GM04504 (cell line): ENCODE measurements at regions not wholly inside any gene's neighbourhood (a gene's known extent, or its start where the extent isn't known, plus 50 kb on each side); places are given as distances from the start of the nearest gene placed in this dataset.
"Not testable (repeated sequence)": the region's sequence is repeated elsewhere in the genome, so short reads cannot be mapped to it uniquely, and the experiment has no call there.

Experiments used
- DNase-seq: peaks from one replicate; pipeline ENCODE4 v3.0.0-alpha.2; 2012; ENCODE audit warnings: low read depth

DNA sequence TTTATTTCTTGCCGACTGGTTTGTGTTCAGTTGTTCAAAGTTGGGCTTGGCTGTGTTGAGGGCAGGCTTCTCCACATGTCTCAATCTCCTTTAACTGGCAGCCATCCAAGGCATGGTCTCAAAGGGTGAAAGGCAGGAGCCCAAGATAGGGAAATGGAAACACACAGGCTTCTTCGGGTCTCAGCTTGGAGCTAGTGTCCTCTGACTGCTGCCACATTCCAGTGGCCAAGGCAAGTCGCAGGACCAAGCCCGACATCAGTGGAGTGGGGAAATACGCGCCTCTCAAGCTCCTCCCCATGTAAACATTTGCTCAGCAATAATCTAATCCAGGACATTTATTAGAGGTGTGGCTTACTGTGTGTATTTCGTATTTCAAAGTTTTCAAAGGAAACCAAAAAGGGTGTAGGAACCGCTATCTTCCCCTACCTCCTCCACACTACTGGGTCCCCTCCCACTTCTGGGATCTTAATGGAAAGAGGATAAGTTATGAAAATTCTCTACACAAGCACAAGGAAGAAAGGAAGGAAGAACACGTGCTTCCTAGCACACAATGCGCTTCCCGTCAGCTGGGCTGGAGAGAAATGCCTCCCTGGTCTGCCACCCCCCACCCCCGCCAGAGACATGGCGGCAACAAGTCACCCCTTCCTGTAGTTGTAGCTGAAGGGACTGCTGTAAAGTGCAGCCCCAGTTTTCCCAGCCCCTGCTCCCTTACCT, 181.7 kb downstream of the FAM43A start:
- DNase-seq, result no peak

DNA sequence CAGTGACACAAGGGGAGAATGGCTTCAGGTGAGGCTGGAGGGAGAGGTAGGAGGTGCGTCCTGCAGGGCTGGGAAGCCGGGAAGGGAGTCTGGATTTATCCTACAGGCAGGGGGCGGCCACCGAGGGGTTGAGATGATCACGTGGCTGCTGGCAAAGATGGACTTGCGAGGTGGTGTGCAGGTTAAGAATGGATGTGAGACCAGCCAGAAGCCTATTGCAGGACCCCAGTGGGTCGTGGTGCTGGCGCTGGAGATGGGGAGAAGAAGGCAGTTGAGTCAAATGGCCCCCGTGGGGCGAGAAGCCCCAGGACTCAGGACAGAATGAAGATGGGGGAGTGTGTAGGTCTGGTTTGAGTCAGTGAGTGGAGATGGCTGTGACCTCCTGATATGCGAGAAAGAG, 183.1 kb downstream of the FAM43A start:
- no peak for DNase-seq

DNA sequence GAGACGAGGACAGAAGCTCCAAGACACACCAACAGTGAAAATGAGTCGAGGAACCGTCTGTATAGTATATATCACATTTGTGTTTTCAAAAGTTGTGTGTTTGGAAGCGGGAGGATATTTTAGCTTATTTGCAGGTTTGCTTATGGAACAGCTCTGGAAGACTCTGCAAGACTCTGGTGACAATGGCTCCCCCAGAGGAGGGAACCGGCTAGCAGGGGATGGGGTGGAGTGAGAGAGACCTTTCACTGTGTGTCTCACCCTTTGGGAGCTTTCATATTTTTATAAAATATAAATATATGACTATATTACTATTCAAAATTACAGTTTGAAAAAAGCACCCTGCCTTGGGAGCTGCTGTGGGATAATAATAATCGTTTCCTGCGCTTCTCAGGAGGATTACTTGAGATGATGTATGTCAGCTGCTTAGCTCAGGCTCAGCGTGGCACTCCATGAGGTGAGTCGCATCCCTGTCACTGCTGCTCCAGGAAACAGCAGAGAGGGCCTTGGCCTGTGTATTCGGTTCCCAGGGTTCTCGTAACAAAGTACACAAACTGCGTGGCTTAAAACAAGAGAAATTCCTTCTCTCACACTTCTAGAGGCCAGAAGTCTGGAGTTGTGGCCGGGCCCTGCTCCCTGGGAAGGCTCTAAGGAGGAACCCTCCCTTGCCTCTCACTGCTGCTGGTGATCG, 183.9 kb downstream of the FAM43A start:
- peak; percentile 65 for DNase-seq

DNA sequence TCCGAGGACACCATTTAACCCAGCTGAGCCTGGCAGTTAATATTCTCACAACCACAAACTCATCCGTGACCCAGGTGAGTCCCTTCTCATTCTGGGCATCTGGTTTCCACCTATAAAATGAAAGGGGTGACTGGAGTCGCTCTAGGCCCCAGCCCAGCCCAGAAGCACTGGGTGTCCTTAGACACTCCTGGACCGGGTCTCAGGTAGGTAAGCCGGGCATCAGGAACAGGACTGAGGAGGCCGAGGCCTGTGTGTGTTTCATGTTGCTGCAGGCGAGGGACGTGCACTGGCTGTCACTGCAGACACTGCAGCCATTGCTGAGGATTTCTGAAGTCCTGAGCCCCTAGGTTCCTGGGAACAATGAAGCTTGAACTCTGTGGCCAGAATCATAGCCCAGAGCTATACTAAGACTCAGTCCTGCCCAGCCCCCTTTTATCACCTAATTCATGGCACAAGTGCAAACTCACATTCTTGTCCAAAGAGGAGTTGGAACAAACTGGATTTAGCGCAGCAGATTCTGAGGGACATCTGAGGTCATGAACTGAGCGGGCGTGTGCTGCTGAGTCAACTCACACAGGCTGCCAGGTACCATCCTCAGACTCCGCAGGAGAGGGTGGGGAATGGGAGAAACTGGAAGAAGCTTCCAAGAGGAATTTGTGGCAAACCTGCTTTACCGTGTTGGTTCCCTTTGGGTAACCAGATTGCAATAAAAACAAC, 184.9 kb downstream of the FAM43A start:
- no peak for DNase-seq

DNA sequence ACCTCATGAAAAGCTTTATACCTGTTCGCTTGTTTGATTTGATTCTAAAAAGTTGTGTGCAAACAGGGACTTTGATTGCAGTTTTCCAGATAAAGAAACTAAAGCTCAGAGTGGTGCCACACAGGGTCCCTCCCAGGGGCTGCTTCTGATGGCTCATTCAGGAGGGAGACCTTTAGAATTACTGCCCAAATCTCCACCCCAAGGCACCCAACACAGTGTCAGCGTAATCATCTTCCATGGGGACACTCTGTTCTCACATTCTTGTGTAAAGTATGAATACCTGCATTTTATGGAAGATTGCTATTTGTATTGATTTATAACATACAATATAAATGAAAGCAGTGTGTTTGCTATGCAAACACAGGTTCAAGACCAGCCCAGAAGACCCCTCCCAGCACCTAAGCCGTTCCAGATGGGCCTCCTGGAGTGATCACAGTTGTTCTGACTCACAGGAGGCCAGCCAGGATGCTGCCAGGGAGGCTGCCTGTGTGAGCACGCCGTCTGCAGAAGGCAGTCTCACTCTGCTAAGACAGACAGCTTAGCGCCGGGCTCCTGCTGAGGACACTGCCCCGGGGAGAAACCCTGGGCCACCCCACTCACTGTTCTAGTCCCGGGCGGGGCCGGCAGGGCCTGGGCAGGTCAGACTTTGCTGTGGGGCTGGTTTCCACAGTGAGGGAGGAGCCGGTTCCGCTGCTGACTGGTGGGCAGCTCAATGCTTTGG, 185.6 kb downstream of the FAM43A start:
- peak; percentile 87 for DNase-seq

DNA sequence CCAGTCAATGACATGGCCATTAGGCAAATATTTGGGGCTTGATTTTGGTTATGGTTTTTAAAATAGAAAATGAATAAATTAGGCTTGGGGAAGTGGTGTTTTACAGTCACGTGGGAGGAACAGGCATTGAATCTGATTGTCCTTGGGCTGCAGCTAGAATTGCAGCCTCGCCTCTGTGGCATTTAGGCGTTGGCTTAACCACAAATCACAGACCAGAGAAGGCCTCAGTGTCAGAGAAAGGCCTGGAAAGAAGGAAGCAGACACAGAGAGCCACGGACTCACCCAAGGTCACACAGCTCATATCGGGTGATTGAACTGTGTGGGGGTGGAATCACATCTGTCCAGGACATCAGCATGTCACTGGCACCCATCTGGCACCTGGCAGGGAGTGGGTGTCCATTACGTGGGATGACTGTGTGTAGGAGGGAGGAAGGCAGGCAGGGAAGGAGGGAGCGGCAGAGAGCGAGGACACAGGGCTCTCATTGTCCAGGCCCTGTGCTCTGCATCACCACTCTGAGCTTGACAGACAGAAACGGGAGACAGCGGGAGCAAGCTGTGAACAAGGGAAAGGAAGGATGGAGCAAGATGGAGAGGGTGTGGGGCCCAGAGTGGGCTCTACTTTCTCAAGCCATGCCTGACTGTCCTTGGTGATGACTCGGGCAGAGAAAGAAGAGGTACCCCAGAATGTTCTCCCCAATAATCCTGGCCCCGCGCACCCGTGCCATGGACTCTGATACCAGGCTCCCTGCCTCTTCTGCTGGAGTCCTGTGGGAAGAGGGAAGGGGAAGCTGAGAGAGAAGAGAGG, 186.4 kb downstream of the FAM43A start:
- no peak for DNase-seq

DNA sequence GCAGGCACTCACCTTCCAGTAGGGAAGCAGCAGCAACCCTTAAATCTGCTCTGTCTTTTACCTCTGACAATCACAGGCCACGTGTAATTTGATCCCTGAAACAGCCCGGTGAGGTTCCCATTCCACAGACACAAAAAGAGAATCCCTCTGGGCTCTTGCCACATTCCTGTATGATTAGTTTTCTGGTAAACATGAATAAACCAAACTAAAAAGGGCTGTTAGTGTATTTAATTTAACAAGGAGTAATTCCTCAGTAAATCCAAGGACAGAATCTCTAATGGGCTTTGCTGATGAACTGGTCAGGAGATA, 186.9 kb downstream of the FAM43A start:
- peak; percentile 69 for DNase-seq

DNA sequence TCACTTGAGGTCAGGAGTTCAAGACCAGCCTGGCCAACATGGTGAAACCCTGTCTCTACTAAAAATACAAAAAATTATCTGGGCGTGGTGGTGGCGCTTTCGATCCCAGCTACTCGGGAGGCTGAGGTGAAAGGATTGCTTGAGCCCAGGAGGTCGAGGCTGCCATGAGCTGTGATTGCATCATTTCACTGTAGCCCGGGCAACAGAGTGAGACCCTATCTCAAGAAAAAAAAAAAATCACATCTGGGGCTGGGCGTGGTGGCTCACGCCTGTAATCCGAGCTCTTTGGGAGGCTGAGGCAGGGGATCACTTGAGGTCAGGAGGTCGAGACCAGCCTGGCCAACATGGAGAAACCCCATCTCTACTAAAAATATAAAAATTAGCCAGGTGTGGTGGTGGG, 187.8 kb downstream of the FAM43A start:
- DNase-seq, result not testable (repeated sequence)

DNA sequence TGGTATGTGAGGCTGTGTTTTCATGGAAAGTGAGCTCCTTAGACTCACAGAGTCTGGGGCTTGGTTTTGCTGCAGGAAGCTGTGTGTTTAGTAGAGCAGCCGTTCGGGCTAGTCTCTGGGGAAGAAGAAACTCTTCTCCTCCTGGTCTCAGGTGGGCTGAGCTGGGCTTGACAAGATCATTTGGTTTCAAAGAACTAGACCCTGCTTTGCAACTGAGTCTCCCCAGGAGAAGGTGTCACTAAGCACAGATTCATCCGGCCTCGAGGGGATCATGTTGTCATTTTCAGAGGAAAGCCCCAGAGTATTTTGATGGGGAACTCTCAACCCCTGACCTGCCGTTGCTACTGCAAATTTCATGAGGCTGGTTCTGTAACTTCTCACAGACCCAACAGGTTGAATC, 188.5 kb downstream of the FAM43A start:
- no peak for DNase-seq

DNA sequence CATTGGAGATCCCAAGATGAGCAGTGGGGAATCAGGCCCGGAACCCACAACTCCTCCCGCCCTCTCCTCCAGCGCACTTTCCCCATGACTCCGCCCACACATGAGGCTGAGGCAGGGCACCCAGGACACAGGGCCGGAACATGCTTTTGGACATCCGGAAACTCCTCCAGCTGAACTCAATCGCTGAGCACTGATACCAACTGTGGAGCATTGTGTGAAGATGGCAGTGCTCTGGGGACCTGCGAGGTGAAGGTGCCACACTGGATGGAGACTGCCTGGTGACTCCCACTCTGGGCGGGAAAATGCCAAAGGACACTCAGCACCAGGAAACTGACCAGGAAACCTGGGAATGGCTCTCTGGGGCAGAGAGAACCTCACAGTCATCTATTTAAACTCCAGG, 189.1 kb downstream of the FAM43A start:
- no peak for DNase-seq

DNA sequence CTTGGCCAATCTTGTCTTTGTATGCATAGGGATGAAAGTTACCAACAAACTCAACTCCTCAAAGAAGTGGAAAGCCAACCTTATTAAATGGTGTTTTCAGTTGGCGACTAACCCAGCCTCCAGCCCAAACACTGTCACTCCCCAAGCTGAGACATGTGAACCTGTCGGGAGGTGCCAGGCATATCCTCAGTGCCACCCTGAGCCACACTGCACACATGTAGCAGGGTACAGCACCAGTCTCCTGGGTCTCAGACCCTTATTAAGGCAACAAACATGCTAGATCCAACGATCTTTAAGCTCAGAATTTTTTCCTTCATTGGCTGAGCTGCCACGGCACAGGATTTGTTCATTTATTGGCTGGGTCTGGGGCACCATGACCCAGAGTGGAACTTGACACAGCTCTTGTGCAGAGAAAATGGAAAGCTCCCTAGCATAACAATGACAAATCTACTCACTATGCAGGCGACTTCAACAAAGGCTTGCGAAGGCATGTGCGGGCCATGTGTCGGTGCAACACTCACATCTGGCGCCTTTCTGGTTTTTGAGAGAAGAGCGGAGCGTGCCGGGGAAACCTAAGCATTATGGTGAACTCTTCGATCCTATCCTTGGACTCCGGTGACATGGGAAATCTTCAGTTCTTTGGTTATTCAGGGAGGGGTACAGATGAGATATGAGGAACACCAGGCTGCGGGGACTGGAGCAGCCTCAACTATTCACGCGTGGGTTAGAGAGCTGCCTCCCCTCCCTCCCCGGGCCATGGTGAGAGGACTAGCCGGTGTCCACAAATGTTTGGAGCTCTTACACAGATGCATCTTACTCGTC, 190.1 kb downstream of the FAM43A start:
- no peak for DNase-seq

DNA sequence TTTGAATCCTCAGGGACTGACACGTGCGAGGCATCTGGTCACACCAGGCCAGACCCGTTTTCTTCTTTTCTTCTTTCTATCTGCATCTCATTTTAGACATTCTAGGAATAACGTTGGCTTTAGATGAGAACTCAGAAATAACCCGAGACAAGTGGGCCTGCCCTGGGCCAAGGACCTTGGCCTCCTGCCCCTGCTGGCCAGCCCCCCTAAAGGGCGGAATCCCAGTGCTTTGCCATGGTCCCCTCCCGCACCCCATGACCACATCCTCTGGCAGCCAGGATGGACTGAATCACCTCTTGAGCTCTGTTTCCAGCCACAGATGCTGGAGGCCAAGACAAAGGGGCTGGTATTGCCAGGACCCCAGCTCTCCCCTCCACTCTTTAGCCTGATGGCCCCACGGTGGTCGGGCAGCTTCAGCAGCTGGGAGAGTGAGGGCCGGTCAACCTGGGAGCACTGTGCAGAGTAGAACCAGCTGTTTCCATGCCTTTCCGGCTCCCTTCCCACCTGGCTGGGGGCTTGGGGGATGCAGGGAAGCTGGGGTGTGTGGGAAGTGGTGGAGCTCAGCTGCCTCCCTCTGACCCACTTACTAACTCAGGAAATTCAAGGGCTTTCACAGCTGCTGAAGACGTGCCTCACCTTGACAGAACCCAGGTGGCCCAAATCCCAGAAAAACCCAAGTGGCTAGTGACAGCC, 190.9 kb downstream of the FAM43A start:
- no peak for DNase-seq

DNA sequence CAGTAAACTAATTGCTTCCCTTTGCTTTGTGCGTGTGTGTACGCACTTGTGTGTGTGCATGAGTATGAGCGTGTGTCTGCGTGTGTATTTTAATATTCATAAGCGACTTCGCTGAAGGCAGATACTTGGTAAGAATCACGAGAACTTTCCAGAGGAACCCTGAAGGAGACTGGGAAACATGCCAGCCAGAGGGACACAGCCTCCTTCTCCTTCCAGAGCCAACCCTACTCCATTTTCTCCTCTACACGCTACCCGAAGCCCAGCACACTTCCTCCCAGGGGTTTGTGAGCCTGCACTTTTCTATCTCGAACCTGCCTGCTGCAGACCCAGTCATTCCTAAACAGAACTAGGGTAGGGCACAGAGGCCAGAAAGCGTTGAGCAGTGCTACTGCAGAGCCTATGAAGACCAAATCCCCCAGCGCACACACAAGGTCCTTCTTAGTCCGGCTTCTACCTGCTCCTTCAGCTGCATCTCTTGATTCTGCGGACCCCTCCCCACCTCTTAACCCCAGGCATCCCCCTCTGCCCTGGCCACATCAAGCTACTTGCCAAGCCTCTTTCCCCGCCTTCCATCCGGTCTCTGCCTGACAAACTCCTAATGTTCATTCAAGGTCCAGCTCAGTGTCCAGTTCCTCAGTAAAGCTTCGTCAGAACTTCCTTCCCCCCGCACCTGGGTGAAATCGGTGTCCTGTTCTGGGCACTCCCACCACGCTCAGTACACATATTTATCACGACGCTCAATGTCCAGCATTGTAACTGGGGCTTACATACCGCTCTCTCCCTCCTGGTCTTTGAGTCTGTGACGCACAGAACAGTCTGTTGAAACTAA, 191.8 kb downstream of the FAM43A start:
- no peak for DNase-seq

DNA sequence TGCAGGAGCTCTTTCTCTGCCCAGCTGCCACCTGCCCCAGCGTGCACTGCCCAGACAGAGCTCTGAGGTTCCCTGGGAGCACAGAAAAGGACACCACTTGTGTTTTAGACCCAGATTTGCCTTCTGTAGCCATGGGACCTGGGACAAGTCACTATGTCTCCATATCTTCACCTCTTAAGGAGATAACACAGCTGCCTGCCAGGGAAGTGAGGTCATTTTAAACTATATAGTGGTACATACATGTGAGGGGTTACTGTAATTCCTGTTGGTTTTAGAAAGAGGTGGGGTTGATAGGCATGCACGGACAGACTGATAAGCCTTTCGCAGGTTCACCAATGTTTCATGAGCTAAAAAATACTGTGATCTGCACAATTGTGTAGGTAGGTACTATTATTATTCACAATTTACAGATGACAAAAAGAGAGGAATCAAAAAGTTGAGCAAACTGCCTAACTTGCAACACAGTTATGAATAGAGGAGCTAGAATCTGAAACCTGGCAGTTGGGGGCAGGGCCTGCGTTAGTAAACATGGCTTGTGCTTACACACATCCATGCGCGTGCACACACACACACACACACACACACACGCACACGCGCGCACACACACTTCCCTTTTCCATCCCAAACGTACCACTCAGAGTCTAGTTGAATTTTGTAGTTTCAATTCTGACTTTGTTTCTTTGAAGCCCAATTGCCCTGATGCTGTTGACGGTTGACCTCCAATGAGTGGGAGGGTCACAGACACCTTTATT, 193.6 kb downstream of the FAM43A start:
- DNase-seq, result no peak

DNA sequence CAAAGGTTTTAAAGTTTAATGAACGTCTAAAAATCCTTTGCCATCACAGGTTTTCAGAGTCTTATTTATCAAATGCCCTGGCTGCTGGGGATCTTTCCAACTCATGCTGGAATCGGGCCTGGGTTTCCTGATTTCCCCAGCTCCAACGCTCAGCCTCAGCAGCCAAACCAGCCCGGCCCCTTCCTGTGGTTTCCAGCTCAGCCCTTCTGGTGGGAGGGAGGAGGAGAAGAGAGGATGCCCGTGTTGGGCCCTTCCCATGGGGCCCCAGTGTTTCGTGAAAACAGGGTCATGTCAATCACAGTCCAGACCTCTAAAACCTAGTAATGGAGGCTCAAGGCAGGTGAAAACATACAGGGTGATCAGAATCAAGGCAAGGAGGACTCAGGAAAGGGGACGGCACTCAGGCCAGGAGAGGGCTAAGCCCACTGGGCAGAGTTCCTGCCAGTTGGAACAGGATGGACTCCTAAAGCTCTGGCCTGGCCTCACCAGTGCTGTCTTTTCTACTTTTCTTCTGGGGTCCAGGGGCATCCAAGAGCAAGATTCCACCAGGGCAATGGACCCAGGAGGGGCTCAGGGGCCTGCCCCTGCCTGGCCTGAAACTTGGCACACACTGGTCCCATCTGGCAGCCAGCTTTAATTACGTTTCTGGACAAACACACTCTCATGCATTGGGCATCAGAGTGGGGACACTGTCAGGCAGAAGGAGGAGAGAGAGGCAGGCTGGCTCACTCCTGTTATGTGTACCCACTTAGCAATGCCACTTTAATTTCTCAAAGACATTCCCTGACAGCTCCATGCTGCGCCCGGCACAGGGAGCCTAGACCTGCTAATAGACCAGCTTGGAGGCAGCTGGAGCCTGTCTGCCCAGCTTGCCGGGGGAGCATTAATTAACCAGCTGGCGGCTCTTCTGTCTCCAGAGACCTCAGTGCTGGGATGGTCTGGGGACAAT, 194.6 kb downstream of the FAM43A start:
- no peak for DNase-seq

DNA sequence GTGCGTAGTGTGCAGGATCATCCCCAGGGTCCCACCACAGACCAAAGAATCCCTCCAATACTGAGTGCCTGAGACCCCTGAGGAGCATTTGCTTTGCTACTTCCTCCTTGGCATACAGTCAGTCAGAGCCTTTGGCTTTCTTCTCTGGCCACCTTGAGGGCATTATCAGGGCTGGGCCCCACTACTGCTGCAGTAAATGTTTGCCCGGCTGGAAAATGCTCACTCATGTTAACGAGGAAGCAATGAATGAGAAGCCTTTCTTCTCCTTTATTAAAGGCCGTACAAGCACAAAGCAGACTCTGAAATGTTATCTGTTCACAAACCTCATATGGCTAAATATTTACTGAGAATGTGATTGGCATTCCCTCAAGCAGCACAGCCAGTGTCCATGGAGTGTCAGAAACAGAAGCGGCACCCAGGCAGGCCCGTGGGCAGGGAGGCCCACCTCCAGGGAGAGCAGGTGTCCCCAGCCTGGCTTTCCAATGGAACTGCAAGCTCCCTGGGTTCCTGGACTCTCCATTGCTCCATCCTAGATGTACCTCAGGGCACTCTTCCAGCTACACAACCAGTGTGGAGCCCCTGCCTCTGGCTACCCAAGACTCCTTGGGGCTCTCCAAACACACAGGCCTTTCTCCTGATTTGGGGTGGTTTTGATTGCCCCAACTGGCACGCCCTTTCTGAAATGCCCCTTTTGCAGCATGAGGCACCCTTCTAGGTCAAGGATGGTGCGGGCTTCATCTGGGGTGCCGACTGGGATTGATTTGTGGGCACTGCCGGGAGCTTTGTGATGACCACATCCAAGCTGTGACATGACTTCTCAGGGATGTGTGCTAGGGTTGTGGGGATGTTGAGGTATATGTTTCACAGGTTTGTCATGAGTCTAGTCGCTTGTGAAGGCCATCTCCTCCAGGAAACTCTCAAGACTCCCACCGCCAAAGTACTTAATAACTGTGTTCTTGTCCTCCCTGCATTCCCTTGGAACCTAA, 195.6 kb downstream of the FAM43A start:
- DNase-seq, result no peak
